HEK293 (cell line): ENCODE measurements at regions not wholly inside any gene's neighbourhood (a gene's known extent, or its start where the extent isn't known, plus 50 kb on each side); places are given as distances from the start of the nearest gene placed in this dataset.

ENCODE experiments used
- CTCF ChIA-PET: fragments of 350-600 bp; formaldehyde crosslinking; extraction: SDS; loops from one replicate; lab custom pipeline; 2021; ENCODE audit warnings: antibody characterized with exemption; lab: Yijun Ruan, JAX
- POLR2A ChIA-PET: fragments of 300-600 bp; formaldehyde crosslinking; extraction: SDS; loops from one replicate; lab custom pipeline; 2020; ENCODE audit warnings: antibody characterized with exemption, inconsistent platforms; lab: Yijun Ruan, JAX
- H3K27ac ChIP-seq: fragments of 200-500 bp; sonication (Bioruptor generic); 2 replicates; pipeline ENCODE4 v1.5.1; 2014; ENCODE audit warnings: low read depth, low read length, control low read depth, inconsistent platforms; ENCODE audit errors: extremely low read depth
- H3K36me3 ChIP-seq, 2 experiments: fragments of 200-500 bp in 1 of 2; sonication (Bioruptor generic) in 1 of 2; 1 replicate in 1 of 2; 2 replicates in 1 of 2; pipeline ENCODE4 v1.5.1; 2014 to 2017; ENCODE audit warnings: inconsistent platforms in 2 of 2, low read length in 2 of 2; ENCODE audit not compliant: control insufficient read depth in 2 of 2, insufficient read depth in 1 of 2
- H3K4me1 ChIP-seq: fragments of 200-500 bp; sonication (Bioruptor generic); 2 replicates; pipeline ENCODE4 v1.5.1; 2014; ENCODE audit warnings: mild to moderate bottlenecking, low read length, inconsistent platforms; ENCODE audit not compliant: control insufficient read depth, insufficient read depth
- H3K4me3 ChIP-seq: 2 replicates; pipeline ENCODE4 v1.5.1; 2011; ENCODE audit warnings: low read depth, mild to moderate bottlenecking, control low read depth, low read length, moderate library complexity
- H3K9me3 ChIP-seq: fragments of 200-500 bp; sonication (Bioruptor generic); 2 replicates; pipeline ENCODE4 v1.5.1; 2014; ENCODE audit warnings: low read depth, low read length, inconsistent platforms; ENCODE audit not compliant: control insufficient read depth, insufficient read depth
- PRDM10 ChIP-seq: fragments of 450-650 bp; formaldehyde crosslinking; IDR thresholded peaks from 2 replicates; pipeline ENCODE4 v1.5.1; 2016; ENCODE audit warnings: missing biosample characterization, missing genetic modification characterization
- TCF7L2 ChIP-seq: IDR thresholded peaks from 2 replicates; pipeline ENCODE4 v1.6.1; 2011; ENCODE audit warnings: low read depth, mild to moderate bottlenecking, inconsistent platforms, low read length, moderate library complexity, borderline replicate concordance
- TSHZ1 ChIP-seq: fragments of 450-650 bp; formaldehyde crosslinking; IDR thresholded peaks from 2 replicates; pipeline ENCODE4 v1.5.1; 2016; ENCODE audit warnings: missing biosample characterization, missing genetic modification characterization, borderline replicate concordance
- ZBTB10 ChIP-seq: fragments of 450-650 bp; formaldehyde crosslinking; IDR thresholded peaks from 2 replicates; pipeline ENCODE4 v1.5.1; 2016; ENCODE audit warnings: missing biosample characterization, missing genetic modification characterization
- ZBTB26 ChIP-seq: fragments of 450-650 bp; formaldehyde crosslinking; optimal IDR thresholded peaks from 2 replicates; pipeline ENCODE3; 2016; ENCODE audit warnings: missing biosample characterization, mild to moderate bottlenecking, missing genetic modification characterization
- ZEB2 ChIP-seq: fragments of 450-650 bp; formaldehyde crosslinking; IDR thresholded peaks from 2 replicates; pipeline ENCODE4 v1.5.1; 2016; ENCODE audit warnings: missing biosample characterization, missing genetic modification characterization
- ZNF140 ChIP-seq: fragments of 450-650 bp; formaldehyde crosslinking; IDR thresholded peaks from 2 replicates; pipeline ENCODE4 v1.5.1; 2016; ENCODE audit warnings: missing biosample characterization, missing genetic modification characterization
- ZNF266 ChIP-seq: fragments of 450-650 bp; formaldehyde crosslinking; IDR thresholded peaks from 2 replicates; pipeline ENCODE4 v1.5.1; 2016; ENCODE audit warnings: missing biosample characterization, missing genetic modification characterization, low read depth
- ZNF518A ChIP-seq: fragments of 450-650 bp; formaldehyde crosslinking; conservative IDR thresholded peaks from 2 replicates; pipeline ENCODE4 v1.5.1; 2016; ENCODE audit warnings: low read depth, missing biosample characterization, missing genetic modification characterization
- ZNF521 ChIP-seq: fragments of 450-650 bp; formaldehyde crosslinking; IDR thresholded peaks from 2 replicates; pipeline ENCODE4 v1.5.1; 2017; ENCODE audit warnings: missing biosample characterization, mild to moderate bottlenecking, missing genetic modification characterization
- ZNF626 ChIP-seq: fragments of 450-650 bp; sonication (Bioruptor Pico); formaldehyde crosslinking; IDR thresholded peaks from 2 replicates; pipeline ENCODE4 v1.5.1; 2018; ENCODE audit warnings: missing biosample characterization, missing genetic modification characterization, inconsistent platforms
- ZNF707 ChIP-seq: fragments of 450-650 bp; formaldehyde crosslinking; IDR thresholded peaks from 2 replicates; pipeline ENCODE4 v1.5.1; 2016; ENCODE audit warnings: missing biosample characterization, missing genetic modification characterization
- ZNF843 ChIP-seq: fragments of 450-650 bp; formaldehyde crosslinking; IDR thresholded peaks from 2 replicates; pipeline ENCODE4 v1.5.1; 2016; ENCODE audit warnings: missing biosample characterization, missing genetic modification characterization
- ZSCAN16 ChIP-seq: fragments of 450-650 bp; formaldehyde crosslinking; IDR thresholded peaks from 2 replicates; pipeline ENCODE4 v1.5.1; 2016; ENCODE audit warnings: missing biosample characterization, missing genetic modification characterization

- no peak for TF ChIP-seq TSHZ1 (tag by site-specific recombination)
- no peak for TF ChIP-seq ZNF518A (tag by site-specific recombination)
- no peak for TF ChIP-seq ZNF707 (tag by site-specific recombination)
- TF ChIP-seq ZEB2 (tag by site-specific recombination): no peak
- no peak for TF ChIP-seq ZNF521 (tag by site-specific recombination)
Measured at GRCh38 chr12:124401704-124402221, 106.9 kb downstream of the RFLNA start (continued).

GRCh38 chr12:124400124-124400523, 105.2 kb downstream of the RFLNA start:
- TF ChIP-seq ZBTB26 (tag by site-specific recombination) (no peak), PRDM10 (tag by site-specific recombination) (no peak), TCF7L2 (no peak), ZNF626 (tag by site-specific recombination) (no peak), ZSCAN16 (tag by site-specific recombination) (no peak), ZBTB10 (no peak), ZNF140 (tag by site-specific recombination) (no peak), ZNF266 (tag by site-specific recombination) (no peak), ZNF843 (tag by site-specific recombination) (no peak)
- H3K36me3 ChIP-seq: peaks cover 0 to 48% of the 10 kb centered on the region in 2 experiments; a peak in 2 of 3 replicates
- POLR2A ChIA-PET: no interaction called here

More at GRCh38 chr12:124400124-124400523, 105.2 kb downstream of the RFLNA start:
- H3K4me1 ChIP-seq: peaks cover 3% of the 10 kb centered on the region; the same call in 1 of the 2 replicates
- H3K9me3 ChIP-seq: no peaks in the 10 kb centered on the region
- CTCF ChIA-PET: interaction anchor here (0.6 kb wide), 2 partner anchors 23 to 90 kb away, joined by 3 to 4 read pairs; no protein-coding TSS in a partner anchor
- no peak overlapping the region for H3K4me3 ChIP-seq
- no peak overlapping the region for H3K27ac ChIP-seq
